ENCODE measurements at regions not wholly inside any gene's neighbourhood (a gene's known extent, or its start where the extent isn't known, plus 50 kb on each side); places are given as distances from the start of the nearest gene placed in this dataset.

GRCh38 chr3:30180310-30181177 lies 425.9 kb upstream of the TGFBR2 start:
- CTCF ChIA-PET: interaction anchor here (1.4 kb wide), 1 partner anchor 13 kb away, joined by 4 read pairs; no protein-coding TSS in a partner anchor
- POLR2A ChIA-PET: no interaction called here
- no peak for DNase-seq (ENCODE audit: extremely low spot score)

GRCh38 chr3:30181178-30181465 lies 425.3 kb upstream of the TGFBR2 start:
- ChIA-PET CTCF (no interaction called here), POLR2A (no interaction called here)
- TF ChIP-seq CTCF (IDR thresholded peaks at IDR 0.05; ENCODE audit: control extremely low read depth, extremely low read depth, low read depth, missing control alignments): no peak
- DNase-seq (ENCODE audit: extremely low spot score): no peak

More at GRCh38 chr3:30180310-30181177, 425.9 kb upstream of the TGFBR2 start:
- TF ChIP-seq CTCF (IDR thresholded peaks at IDR 0.05; ENCODE audit: control extremely low read depth, extremely low read depth, low read depth, missing control alignments): no peak

- CTCF ChIA-PET: interaction anchor here (1.0 to 1.5 kb wide), 3 partner anchors 16 to 1514 kb away, joined by 3 read pairs; no protein-coding TSS in a partner anchor
- POLR2A ChIA-PET: no interaction called here
Observed at GRCh38 chr3:30181581-30181980, 424.8 kb upstream of the TGFBR2 start.

GRCh38 chr3:30183421-30183820 lies 423.0 kb upstream of the TGFBR2 start:
- CTCF ChIA-PET: interaction anchor here (1.5 to 2.1 kb wide), 3 partner anchors 9 to 16 kb away, joined by 3 to 6 read pairs (median 4); no protein-coding TSS in a partner anchor
- TF ChIP-seq CTCF (IDR thresholded peaks at IDR 0.05; ENCODE audit: control extremely low read depth, extremely low read depth, low read depth, missing control alignments): no peak
- POLR2A ChIA-PET: no interaction called here
- no peak for DNase-seq (ENCODE audit: extremely low spot score)

More at GRCh38 chr3:30181581-30181980, 424.8 kb upstream of the TGFBR2 start:
- no peak for TF ChIP-seq CTCF (IDR thresholded peaks at IDR 0.05; ENCODE audit: control extremely low read depth, extremely low read depth, low read depth, missing control alignments)
- no peak for DNase-seq (ENCODE audit: extremely low spot score)

- no peak for TF ChIP-seq CTCF (IDR thresholded peaks at IDR 0.05; ENCODE audit: control extremely low read depth, extremely low read depth, low read depth, missing control alignments)
- ChIA-PET CTCF (interaction anchor here (1.2 to 2.1 kb wide), 4 partner anchors 8 to 15 kb away, joined by 3 to 7 read pairs (median 5); no protein-coding TSS in a partner anchor), POLR2A (no interaction called here)
- no peak for DNase-seq (ENCODE audit: extremely low spot score)
Observed at GRCh38 chr3:30184091-30184810, 422.1 kb upstream of the TGFBR2 start.

- TF ChIP-seq CTCF (IDR thresholded peaks at IDR 0.05; ENCODE audit: control extremely low read depth, extremely low read depth, low read depth, missing control alignments): no peak
- ChIA-PET CTCF (interaction anchor here (1.4 to 2.1 kb wide), 2 partner anchors 11 to 13 kb away, joined by 5 to 7 read pairs; no protein-coding TSS in a partner anchor), POLR2A (no interaction called here)
- no peak for DNase-seq (ENCODE audit: extremely low spot score)
Observed at GRCh38 chr3:30185872-30186271, 420.5 kb upstream of the TGFBR2 start.

Data from GM10248 (cell line).